NB4 (cell line): ENCODE measurements at regions not wholly inside any gene's neighbourhood (a gene's known extent, or its start where the extent isn't known, plus 50 kb on each side); places are given as distances from the start of the nearest gene placed in this dataset.

Source experiments
- DNase-seq: peaks from one replicate; pipeline ENCODE4 v3.0.0; 2010; ENCODE audit warnings: low read depth
- H3K4me3 ChIP-seq: one replicate; pipeline ENCODE4 v1.5.1; 2011; ENCODE audit warnings: mild to moderate bottlenecking, low read depth, low read length, moderate library complexity
- MYC ChIP-seq: IDR thresholded peaks from 2 replicates; pipeline ENCODE4 v1.6.1; 2011; ENCODE audit warnings: low read depth, low read length
- POLR2A ChIP-seq: IDR thresholded peaks from 2 replicates; pipeline ENCODE4 v1.6.1; 2011; ENCODE audit warnings: mild to moderate bottlenecking; ENCODE audit not compliant: insufficient read length; ENCODE audit errors: extremely low read depth
- TF ChIP-seq, protein P1 (sequence below): IDR thresholded peaks from 2 replicates; pipeline ENCODE4 v1.6.1; 2011; ENCODE audit warnings: low read depth, low read length
- TF ChIP-seq, protein P2 (sequence below): IDR thresholded peaks from one replicate; pipeline ENCODE4 v1.5.1; 2012; ENCODE audit warnings: low read depth, low read length

DNA sequence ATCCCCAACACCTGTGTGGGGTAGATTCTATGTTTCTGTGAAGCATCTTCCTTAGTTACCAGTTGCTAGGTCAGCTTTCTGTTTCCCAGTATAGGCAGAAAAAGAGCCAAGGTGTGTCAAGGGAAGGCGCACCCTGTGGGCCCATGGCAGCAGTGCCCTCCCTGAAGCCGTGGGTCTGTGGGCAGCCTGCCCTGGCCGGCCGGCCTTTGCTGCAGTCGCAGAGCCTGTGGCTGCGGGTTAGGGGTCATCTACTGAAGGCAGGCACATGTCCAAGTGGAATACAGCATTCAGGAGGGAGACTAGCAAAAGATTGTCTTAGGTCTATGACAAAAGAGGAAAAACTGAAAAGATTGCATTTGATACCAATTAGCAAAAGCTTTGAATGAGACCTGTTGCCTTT is 214.0 kb downstream of the IRS2 start:
- TF ChIP-seq MYC (no peak), POLR2A (no peak)
- TF ChIP-seq, protein P1, sequence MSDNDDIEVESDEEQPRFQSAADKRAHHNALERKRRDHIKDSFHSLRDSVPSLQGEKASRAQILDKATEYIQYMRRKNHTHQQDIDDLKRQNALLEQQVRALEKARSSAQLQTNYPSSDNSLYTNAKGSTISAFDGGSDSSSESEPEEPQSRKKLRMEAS, result no peak
- TF ChIP-seq, protein P2, sequence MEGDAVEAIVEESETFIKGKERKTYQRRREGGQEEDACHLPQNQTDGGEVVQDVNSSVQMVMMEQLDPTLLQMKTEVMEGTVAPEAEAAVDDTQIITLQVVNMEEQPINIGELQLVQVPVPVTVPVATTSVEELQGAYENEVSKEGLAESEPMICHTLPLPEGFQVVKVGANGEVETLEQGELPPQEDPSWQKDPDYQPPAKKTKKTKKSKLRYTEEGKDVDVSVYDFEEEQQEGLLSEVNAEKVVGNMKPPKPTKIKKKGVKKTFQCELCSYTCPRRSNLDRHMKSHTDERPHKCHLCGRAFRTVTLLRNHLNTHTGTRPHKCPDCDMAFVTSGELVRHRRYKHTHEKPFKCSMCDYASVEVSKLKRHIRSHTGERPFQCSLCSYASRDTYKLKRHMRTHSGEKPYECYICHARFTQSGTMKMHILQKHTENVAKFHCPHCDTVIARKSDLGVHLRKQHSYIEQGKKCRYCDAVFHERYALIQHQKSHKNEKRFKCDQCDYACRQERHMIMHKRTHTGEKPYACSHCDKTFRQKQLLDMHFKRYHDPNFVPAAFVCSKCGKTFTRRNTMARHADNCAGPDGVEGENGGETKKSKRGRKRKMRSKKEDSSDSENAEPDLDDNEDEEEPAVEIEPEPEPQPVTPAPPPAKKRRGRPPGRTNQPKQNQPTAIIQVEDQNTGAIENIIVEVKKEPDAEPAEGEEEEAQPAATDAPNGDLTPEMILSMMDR, result no peak
- DNase-seq, result no peak

DNA sequence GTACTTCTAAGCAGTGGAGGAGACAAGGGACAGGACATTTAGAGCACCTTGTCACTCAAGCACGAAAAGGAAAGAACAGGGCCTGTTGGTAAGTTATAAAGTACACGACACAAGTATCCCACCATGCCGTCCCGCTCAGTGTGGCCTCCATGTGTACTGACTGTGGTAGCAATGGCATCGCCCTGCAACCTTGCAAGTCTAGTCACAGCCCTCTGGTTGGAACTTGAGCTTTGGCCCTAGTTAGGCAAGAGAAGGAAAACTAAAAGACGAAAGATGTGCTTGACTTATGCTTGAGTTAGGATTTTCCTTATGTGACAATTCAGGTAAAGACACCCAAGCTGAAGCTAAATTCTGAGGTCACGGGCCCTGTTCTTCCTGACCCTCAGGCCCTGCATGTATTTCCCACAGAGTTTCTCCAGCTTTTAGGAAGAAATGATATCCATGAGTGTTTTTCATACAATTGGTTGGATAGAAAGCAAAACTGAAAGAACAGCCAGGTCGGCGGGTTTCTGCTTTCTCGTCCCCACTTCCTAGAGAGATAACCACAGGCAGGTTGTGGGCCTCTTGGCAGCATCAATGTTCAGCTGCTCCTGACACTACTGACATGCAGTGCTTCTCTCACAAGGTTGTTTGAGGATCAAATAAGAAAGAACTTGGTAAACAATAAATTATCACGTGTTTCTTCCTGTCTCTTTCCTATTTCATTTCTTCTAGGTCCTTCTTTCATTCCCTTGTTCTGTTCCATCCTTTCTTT is 216.2 kb downstream of the IRS2 start:
- no peak overlapping the region for H3K4me3 ChIP-seq
- DNase-seq, result peak; percentile 19
- TF ChIP-seq MYC, result no peak
- TF ChIP-seq POLR2A, result no peak
- TF ChIP-seq, protein P1, result no peak
- TF ChIP-seq, protein P2, result no peak

More for the DNA sequence above, 214.0 kb downstream of the IRS2 start:
- H3K4me3 ChIP-seq, result no peak overlapping the region

DNA sequence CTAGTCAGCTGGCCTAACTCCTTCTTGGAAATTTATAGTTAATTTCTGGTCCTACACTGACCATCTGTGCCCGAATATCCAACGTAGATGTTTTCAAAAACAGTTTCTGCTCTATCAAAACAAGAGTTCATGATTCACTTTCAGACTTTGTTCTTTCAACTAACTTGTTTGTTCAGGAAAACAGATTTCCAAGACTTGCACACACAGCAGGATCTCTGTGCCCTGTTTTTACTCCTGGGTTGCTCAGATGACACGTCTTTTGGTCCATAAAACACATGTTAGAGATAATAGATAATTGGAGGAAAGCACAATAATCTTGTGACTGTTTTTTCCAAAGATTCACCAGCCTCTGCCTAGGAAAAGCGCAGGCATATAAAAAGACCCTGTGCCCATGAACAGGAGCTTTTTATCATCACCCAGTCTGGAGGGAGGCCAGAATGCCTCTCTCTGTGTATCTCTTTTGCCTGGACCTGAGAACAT is 218.0 kb downstream of the IRS2 start:
- no peak overlapping the region for H3K4me3 ChIP-seq
- TF ChIP-seq MYC, result no peak
- TF ChIP-seq, protein P1, result no peak
- DNase-seq, result no peak

DNA sequence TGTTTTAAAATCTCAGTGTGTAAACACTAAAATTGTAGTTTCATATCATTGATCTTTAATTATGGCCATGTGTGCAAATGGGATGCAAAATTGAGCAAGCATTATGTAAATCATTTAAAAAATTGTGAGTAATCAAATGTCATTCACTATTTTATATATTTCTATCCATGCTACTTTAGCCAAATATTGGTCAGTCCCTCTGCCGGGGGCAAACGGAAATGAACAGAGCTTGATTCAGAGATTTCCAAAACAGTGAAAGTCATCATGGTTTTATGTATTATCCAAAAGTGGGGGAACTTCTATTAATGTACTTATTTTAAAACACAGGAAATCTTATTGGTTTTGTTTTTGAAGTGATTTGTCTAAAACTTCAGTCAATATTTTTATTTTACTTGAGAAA is 219.1 kb downstream of the IRS2 start:
- DNase-seq, result no peak
- TF ChIP-seq, protein P1, result no peak
- no peak overlapping the region for H3K4me3 ChIP-seq

DNA sequence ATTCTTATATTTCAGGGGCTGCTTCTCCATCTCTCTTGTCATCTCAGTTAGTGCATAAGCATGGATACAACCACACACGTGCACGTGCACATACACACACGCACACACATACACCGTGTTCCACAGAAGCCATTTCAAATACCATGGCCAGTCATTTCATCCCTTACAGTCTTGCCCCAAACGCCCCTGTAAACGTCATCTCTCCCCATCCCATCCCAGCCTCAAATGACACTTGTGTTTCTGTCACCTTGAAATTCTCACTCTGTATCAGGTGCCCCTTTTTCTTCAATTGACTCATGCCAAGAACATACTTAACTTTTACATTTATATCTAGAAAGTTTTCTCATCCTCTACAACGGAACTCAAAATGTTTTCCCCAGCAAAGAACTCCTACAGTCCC is 220.5 kb downstream of the IRS2 start:
- TF ChIP-seq, protein P2, result no peak
- TF ChIP-seq, protein P1, result no peak
- TF ChIP-seq POLR2A, result no peak
- DNase-seq, result no peak
- H3K4me3 ChIP-seq, result no peak overlapping the region

DNA sequence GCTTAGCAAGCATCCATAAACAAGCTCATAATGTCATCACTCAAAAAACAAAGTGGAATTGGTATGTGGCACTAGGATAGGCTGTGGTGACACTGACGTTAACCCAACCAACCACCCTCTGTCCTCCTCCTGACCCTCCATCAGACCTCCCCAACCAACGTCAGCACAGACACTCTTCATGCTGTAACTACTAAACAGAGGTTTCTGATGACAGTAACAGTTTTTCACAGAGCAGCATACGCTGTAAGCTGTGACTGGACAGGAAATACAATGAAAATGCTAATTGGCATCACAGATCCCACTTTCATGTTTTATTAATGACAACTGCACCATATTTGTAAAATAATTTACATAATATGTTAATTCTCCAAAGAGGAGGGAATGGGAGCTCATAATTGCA is 238.0 kb downstream of the IRS2 start:
- H3K4me3 ChIP-seq, result no peak overlapping the region
- no peak for TF ChIP-seq MYC
- no peak for DNase-seq

DNA sequence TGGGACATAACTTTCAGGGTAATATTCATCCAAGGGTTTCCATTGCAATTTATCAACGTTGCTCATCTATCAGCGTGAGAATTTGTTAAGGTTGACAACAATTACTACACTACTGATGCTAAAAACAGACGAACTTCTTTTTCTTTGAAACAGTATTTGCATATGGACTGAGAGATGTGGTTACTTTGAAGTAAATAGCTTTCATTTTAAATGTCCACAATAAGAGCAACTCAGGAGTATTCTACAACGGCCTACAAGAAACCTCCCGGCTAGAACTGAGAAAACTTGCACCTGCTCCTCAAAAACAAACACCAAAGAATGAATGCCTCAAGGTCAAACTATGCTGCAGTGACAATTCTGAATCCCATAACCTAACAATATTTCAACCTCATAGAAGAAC is 238.4 kb downstream of the IRS2 start:
- H3K4me3 ChIP-seq, result no peak overlapping the region
- DNase-seq, result no peak
- TF ChIP-seq MYC (no peak), POLR2A (no peak)
- TF ChIP-seq, protein P2, result no peak
- TF ChIP-seq, protein P1, result no peak
